Esophagus muscularis mucosa (tissue), 4 donors: ENCODE measurements at regions not wholly inside any gene's neighbourhood (a gene's known extent, or its start where the extent isn't known, plus 50 kb on each side); places are given as distances from the start of the nearest gene placed in this dataset.

Source experiments
- DNase-seq: peaks from one replicate; pipeline ENCODE4 v3.0.0-alpha.2; 2017; ENCODE audit errors: extremely low spot score
- H3K27ac ChIP-seq, 4 donors: fragments of 200-600 bp; sonication (generic); replicated peaks in 1 of 4; 1 replicate in 3 of 4; 2 replicates in 1 of 4; pipeline ENCODE4 v1.5.1; 2016 to 2019; ENCODE audit warnings: mild to moderate bottlenecking in 1 of 4
- H3K27me3 ChIP-seq, 4 donors: fragments of 200-600 bp; sonication (generic); one replicate each; pipeline versions ENCODE4 v1.5.1 to v1.6.0; 2016 to 2019
- H3K36me3 ChIP-seq, 4 donors: fragments of 200-600 bp; sonication (generic); one replicate each; pipeline ENCODE4 v1.5.1; 2016 to 2019
- H3K4me1 ChIP-seq, 4 donors: fragments of 200-600 bp; sonication (generic); one replicate each; pipeline ENCODE4 v1.5.1; 2016 to 2019
- H3K4me3 ChIP-seq, 4 donors: fragments of 200-600 bp; sonication (generic); 1 replicate in 2 of 4; 2 replicates in 2 of 4; pipeline ENCODE4 v1.5.1; 2016 to 2019; ENCODE audit warnings: mild to moderate bottlenecking in 4 of 4, moderate library complexity in 1 of 4
- H3K9me3 ChIP-seq, 4 donors: fragments of 200-600 bp; sonication (generic); 1 replicate in 3 of 4; 2 replicates in 1 of 4; pipeline ENCODE4 v1.5.1; 2016 to 2019
- EP300 ChIP-seq: sonication (generic); formaldehyde crosslinking; IDR thresholded peaks from one replicate; pipeline ENCODE4 v1.6.1; 2017; ENCODE audit warnings: antibody characterized with exemption
- POLR2A ChIP-seq: fragments of 450-650 bp; IDR thresholded peaks from one replicate; pipeline ENCODE4 v1.6.1; 2017; ENCODE audit warnings: antibody characterized with exemption, moderate library complexity, mild to moderate bottlenecking, low read depth
- POLR2AphosphoS5 ChIP-seq, 2 donors: sonication (generic); formaldehyde crosslinking; IDR thresholded peaks; one replicate each; pipeline ENCODE4 v1.6.1; 2017; ENCODE audit warnings: antibody characterized with exemption in 2 of 2
- whole genome bisulfite sequencing: methylation state at CpG from one replicate; pipeline ENCODE4 v1.1.5; 2018; 5-methylcytosine and 5-hydroxymethylcytosine counted together
- intact Hi-C: fragments of 100-400 bp; cut with DNase I; formaldehyde crosslinking; loops from one replicate; pipeline ENCODE4 v1.15.1; 2023
- TF ChIP-seq, protein P1 (sequence below), 3 experiments: fragments of 200-600 bp in 2 of 3; fragments of 450-650 bp in 1 of 3; sonication (generic) in 2 of 3; IDR thresholded peaks; one replicate each; pipeline ENCODE4 v1.5.1; 2017 to 2019; ENCODE audit warnings: antibody characterized with exemption in 3 of 3, mild to moderate bottlenecking in 2 of 3, moderate library complexity in 1 of 3

DNA sequence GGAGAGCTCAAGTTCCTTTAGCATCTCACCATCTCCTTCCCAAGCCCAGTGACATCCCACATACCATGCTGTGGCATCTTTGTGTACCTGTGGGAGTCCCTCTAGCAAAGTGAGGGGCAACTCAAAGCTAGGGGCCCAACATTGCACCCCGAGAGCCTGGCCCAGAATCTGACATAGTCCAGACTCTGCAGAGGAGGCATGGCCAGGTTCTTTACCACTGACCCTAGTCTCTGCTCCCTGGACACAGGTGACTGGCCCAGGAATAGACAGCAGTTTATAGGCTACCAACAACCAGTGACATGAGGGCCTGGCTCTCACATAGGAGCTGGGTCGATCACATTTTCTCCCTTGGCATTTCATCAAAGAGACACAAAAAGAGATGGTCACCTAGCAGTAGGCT lies 444.0 kb upstream of the ZMIZ1 start:
- WGBS: 94% methylated on average over 2 of the region's 2 CpGs
- no peak for DNase-seq
- intact Hi-C loops: no loop called here
- Histone ChIP-seq H3K36me3 (no peaks in the 10 kb centered on the region), H3K9me3 (no peaks in the 10 kb centered on the region), H3K4me1 (peaks cover 6 to 24% (median 12%) of the 10 kb centered on the region in 4 donors), H3K27me3 (no peaks in the 10 kb centered on the region), H3K4me3 (no peak overlapping the region), H3K27ac (peak overlapping the region in 1 of 4 donors; percentile 37)
- no peak for TF ChIP-seq EP300
- no peak for TF ChIP-seq POLR2A
- TF ChIP-seq POLR2AphosphoS5 (IDR thresholded peaks at IDR 0.05): no peak
- TF ChIP-seq, protein P1, sequence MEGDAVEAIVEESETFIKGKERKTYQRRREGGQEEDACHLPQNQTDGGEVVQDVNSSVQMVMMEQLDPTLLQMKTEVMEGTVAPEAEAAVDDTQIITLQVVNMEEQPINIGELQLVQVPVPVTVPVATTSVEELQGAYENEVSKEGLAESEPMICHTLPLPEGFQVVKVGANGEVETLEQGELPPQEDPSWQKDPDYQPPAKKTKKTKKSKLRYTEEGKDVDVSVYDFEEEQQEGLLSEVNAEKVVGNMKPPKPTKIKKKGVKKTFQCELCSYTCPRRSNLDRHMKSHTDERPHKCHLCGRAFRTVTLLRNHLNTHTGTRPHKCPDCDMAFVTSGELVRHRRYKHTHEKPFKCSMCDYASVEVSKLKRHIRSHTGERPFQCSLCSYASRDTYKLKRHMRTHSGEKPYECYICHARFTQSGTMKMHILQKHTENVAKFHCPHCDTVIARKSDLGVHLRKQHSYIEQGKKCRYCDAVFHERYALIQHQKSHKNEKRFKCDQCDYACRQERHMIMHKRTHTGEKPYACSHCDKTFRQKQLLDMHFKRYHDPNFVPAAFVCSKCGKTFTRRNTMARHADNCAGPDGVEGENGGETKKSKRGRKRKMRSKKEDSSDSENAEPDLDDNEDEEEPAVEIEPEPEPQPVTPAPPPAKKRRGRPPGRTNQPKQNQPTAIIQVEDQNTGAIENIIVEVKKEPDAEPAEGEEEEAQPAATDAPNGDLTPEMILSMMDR (IDR thresholded peaks at IDR 0.05): no peak

DNA sequence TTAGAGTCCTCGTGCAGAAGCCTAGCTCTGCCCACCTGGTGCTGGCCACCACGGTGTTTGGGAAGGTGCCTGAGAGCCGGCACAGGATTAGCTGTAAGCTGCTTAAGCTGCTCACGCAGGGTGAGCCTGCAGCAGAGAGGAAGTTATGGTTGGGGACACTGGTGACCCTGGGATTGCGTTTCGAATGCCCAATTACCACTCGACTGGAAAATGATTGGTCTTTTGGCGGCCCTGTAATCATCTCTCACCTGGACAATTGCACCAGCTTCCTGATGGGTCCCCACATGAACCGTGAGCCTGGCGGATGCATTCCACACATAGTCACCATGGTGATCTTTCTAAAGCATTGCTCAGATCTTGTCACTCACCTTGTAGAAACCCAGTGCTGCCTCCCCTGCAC lies 442.3 kb upstream of the ZMIZ1 start:
- intact Hi-C loops: no loop called here
- Histone ChIP-seq H3K27ac (no peak overlapping the region), H3K36me3 (no peaks in the 10 kb centered on the region), H3K4me3 (no peak overlapping the region), H3K9me3 (no peaks in the 10 kb centered on the region), H3K4me1 (peaks cover 7 to 20% (median 12%) of the 10 kb centered on the region in 4 donors), H3K27me3 (no peaks in the 10 kb centered on the region)
- 85% methylated on average over 9 of the region's 10 CpGs for WGBS
- DNase-seq: no peak
- TF ChIP-seq POLR2AphosphoS5 (IDR thresholded peaks at IDR 0.05) (no peak), POLR2A (no peak), EP300 (no peak)
- TF ChIP-seq, protein P1 (IDR thresholded peaks at IDR 0.05): no peak

DNA sequence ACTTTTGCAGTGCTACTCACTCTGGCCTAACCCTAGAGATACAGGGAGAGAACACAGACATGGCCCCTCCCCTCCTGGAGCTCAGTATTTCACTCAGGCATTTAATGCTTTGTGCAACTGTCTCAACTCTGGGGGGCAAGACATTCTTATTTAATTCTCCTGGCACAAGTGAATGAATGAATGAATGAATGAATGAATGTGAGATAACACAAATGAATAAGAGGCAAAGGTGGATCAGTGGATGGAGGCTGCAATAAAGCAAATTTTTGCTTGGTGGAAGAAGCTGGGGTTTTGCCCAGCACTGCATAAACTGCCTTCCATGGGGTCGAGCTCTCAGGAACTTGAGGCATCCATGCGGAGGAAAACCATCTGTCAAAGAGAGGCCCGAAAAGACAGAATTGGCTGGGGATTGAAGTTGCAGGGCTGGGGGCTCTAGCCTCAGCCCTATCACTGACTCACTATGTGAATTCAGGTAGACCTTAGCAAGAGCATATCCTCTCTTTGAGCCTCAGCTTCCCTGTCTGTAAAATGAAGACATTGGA lies 441.4 kb upstream of the ZMIZ1 start:
- WGBS: 90% methylated on average over 3 of the region's 3 CpGs
- Histone ChIP-seq H3K4me3 (no peak overlapping the region), H3K36me3 (no peaks in the 10 kb centered on the region), H3K27me3 (no peaks in the 10 kb centered on the region), H3K27ac (no peak overlapping the region), H3K9me3 (no peaks in the 10 kb centered on the region), H3K4me1 (peaks cover 10 to 16% (median 14%) of the 10 kb centered on the region in 4 donors)
- no peak for TF ChIP-seq POLR2AphosphoS5 (IDR thresholded peaks at IDR 0.05)
- no peak for TF ChIP-seq EP300
- TF ChIP-seq, protein P1 (IDR thresholded peaks at IDR 0.05): no peak
- no peak for TF ChIP-seq POLR2A
- DNase-seq: no peak
- intact Hi-C loops: no loop called here

DNA sequence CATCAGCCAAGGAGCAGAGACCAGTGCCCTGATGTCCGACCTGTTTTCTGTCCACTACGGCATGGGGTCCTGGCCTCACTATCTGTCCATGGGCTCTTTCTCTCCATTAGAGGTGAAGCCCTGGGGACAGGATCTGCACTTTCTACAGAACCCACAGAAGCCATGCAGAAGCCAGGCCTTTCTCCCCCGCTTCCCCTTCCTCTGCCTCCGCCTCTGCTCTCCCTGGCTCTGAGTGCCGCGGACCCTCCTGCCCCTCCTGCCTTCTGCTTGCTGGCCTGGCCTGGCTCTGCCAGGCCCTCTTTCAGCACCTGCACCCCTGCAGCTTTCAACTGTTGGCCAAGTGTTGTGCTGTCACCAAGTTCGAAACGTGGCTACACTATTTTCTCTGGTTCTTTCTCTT lies 439.8 kb upstream of the ZMIZ1 start:
- TF ChIP-seq EP300 (no peak), POLR2AphosphoS5 (IDR thresholded peaks at IDR 0.05) (no peak), POLR2A (no peak)
- TF ChIP-seq, protein P1 (IDR thresholded peaks at IDR 0.05): no peak
- no peak overlapping the region for H3K27ac ChIP-seq
- WGBS: 87% methylated on average over 8 of the region's 8 CpGs
- H3K4me1 ChIP-seq: peaks cover 9 to 10% (median 10%) of the 10 kb centered on the region in 4 donors
- no peak for DNase-seq
- H3K4me3 ChIP-seq: no peak overlapping the region
- H3K27me3 ChIP-seq: no peaks in the 10 kb centered on the region
- H3K9me3 ChIP-seq: no peaks in the 10 kb centered on the region
- no peaks in the 10 kb centered on the region for H3K36me3 ChIP-seq
- intact Hi-C loops: no loop called here

DNA sequence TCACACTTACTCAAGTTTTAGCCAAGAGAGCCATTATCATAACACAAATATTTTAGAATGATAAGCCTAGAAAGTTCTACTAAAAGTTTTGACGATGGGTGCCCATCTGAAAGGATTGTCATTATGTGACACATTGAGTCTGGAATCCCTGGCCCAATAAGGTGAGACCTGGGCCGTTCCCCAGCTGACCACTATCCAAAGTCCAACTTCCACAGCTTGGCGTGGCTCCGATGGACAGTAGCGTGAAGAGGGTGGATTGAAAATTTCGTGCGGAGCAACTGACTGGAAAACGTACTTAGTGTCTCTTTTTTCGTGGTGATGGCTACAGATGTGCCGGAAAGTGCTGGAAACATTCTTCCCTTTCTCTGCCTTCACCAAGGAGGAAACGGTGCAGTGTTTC lies 439.0 kb upstream of the ZMIZ1 start:
- no peak overlapping the region for H3K27ac ChIP-seq
- H3K9me3 ChIP-seq: no peaks in the 10 kb centered on the region
- H3K27me3 ChIP-seq: no peaks in the 10 kb centered on the region
- peaks cover 5 to 12% (median 8%) of the 10 kb centered on the region in 4 donors for H3K4me1 ChIP-seq
- no peaks in the 10 kb centered on the region for H3K36me3 ChIP-seq
- DNase-seq: no peak
- WGBS: 85% methylated on average over 11 of the region's 11 CpGs
- TF ChIP-seq EP300 (no peak), POLR2A (no peak), POLR2AphosphoS5 (IDR thresholded peaks at IDR 0.05) (no peak)
- TF ChIP-seq, protein P1 (IDR thresholded peaks at IDR 0.05): no peak
- intact Hi-C loops: no loop called here
- no peak overlapping the region for H3K4me3 ChIP-seq
